ENCODE measurements at regions not wholly inside any gene's neighbourhood (a gene's known extent, or its start where the extent isn't known, plus 50 kb on each side); places are given as distances from the start of the nearest gene placed in this dataset.

GRCh38 chr6:71645299-71645698 is 241.1 kb upstream of the RIMS1 start:
- Histone ChIP-seq H3K4me3 (no peak overlapping the region), H3K27me3 (no peaks in the 10 kb centered on the region), H3K36me3 (replicated peaks in 1 of 2; ENCODE audit: insufficient read depth in 1 of 2, low read depth in 2 of 2) (no peaks in the 10 kb centered on the region), H3K9me3 (no peaks in the 10 kb centered on the region), H3K27ac (no peak overlapping the region), H3K4me1 (no peaks in the 10 kb centered on the region)
- DNase-seq, result no peak
- no peak for TF ChIP-seq CTCF (IDR thresholded peaks at IDR 0.05)
- no peak for TF ChIP-seq POLR2A (IDR thresholded peaks at IDR 0.05)
- intact Hi-C loops (cut with DNase I), result no loop called here
- no peak for ATAC-seq
- 64 to 75% methylated on average over 2 to 3 of the region's 3 CpGs for WGBS, 2 donors

- no peak overlapping the region for H3K27ac ChIP-seq
- TF ChIP-seq POLR2A (IDR thresholded peaks at IDR 0.05) (no peak), CTCF (IDR thresholded peaks at IDR 0.05) (no peak)
- no peaks in the 10 kb centered on the region for H3K9me3 ChIP-seq
- H3K27me3 ChIP-seq, result no peaks in the 10 kb centered on the region
- H3K36me3 ChIP-seq (replicated peaks in 1 of 2; ENCODE audit: insufficient read depth in 1 of 2, low read depth in 2 of 2), result no peaks in the 10 kb centered on the region
- ATAC-seq (no peak), DNase-seq (no peak)
- 40 to 44% methylated on average over 2 of the region's 2 CpGs for WGBS, 2 donors
- intact Hi-C loops (cut with DNase I), result no loop called here
- H3K4me3 ChIP-seq, result no peak overlapping the region
- no peaks in the 10 kb centered on the region for H3K4me1 ChIP-seq
Measured at GRCh38 chr6:71649915-71650314, 236.4 kb upstream of the RIMS1 start.

GRCh38 chr6:71651636-71652035 is 234.7 kb upstream of the RIMS1 start:
- 38% methylated on average over 2 of the region's 2 CpGs for WGBS, 2 donors
- Histone ChIP-seq H3K4me3 (no peak overlapping the region), H3K9me3 (no peaks in the 10 kb centered on the region), H3K4me1 (no peaks in the 10 kb centered on the region), H3K36me3 (replicated peaks in 1 of 2; ENCODE audit: insufficient read depth in 1 of 2, low read depth in 2 of 2) (no peaks in the 10 kb centered on the region), H3K27me3 (no peaks in the 10 kb centered on the region), H3K27ac (no peak overlapping the region)
- DNase-seq, result no peak
- intact Hi-C loops (cut with DNase I), result no loop called here
- TF ChIP-seq POLR2A (IDR thresholded peaks at IDR 0.05), result no peak
- TF ChIP-seq CTCF (IDR thresholded peaks at IDR 0.05), result no peak
- ATAC-seq, result no peak

- ATAC-seq, result no peak
- WGBS, 2 donors, result 0 to 20% methylated on average over 1 of the region's 1 CpG
- no peak overlapping the region for H3K27ac ChIP-seq
Measured at GRCh38 chr6:71656121-71656520, 230.2 kb upstream of the RIMS1 start.

More at GRCh38 chr6:71656121-71656520, 230.2 kb upstream of the RIMS1 start:
- H3K27me3 ChIP-seq, result no peaks in the 10 kb centered on the region
- H3K4me3 ChIP-seq, result no peak overlapping the region
- no peaks in the 10 kb centered on the region for H3K9me3 ChIP-seq
- intact Hi-C loops (cut with DNase I), result no loop called here
- H3K4me1 ChIP-seq, result no peaks in the 10 kb centered on the region
- TF ChIP-seq CTCF (IDR thresholded peaks at IDR 0.05), result no peak
- TF ChIP-seq POLR2A (IDR thresholded peaks at IDR 0.05), result no peak
- DNase-seq, result no peak
- H3K36me3 ChIP-seq (replicated peaks in 1 of 2; ENCODE audit: insufficient read depth in 1 of 2, low read depth in 2 of 2), result no peaks in the 10 kb centered on the region
